HCT116 (cell line): ENCODE measurements at regions not wholly inside any gene's neighbourhood (a gene's known extent, or its start where the extent isn't known, plus 50 kb on each side); places are given as distances from the start of the nearest gene placed in this dataset.

Experiments
- ATAC-seq: fragments of 200-7000 bp; cut with Tn5 transposase; 2 replicates; pipeline ENCODE4 v1.9.1; 2020; ENCODE audit warnings: mild to moderate bottlenecking, moderate library complexity
- BruUV-seq: library from RNA; stranded (reverse); fragments of 400-500 nt; replicated peaks from 2 replicates; lab custom pipeline; 2021; lab: Mats Ljungman, UMichigan
- CTCF ChIA-PET: fragments of 300-600 bp; sonication (Branson Sonifier 250); formaldehyde crosslinking; loops from one replicate; lab custom pipeline; 2021; ENCODE audit warnings: antibody characterized with exemption; lab: Charles Lee
- POLR2A ChIA-PET: fragments of 300-600, 350-600 bp; sonication (Branson Sonifier 250); formaldehyde crosslinking; loops from one replicate; lab custom pipeline; 2021; ENCODE audit warnings: antibody characterized with exemption; lab: Charles Lee
- RAD21 ChIA-PET, 2 experiments: fragments of 300-600 bp; sonication (Branson Sonifier 250); formaldehyde crosslinking; loops; one replicate each; lab custom pipeline; 2023; ENCODE audit warnings: low total read pairs in 2 of 2; ENCODE audit not compliant: uncharacterized antibody in 2 of 2, unreplicated experiment in 2 of 2, low non-redundant PET in 1 of 2; lab: Charles Lee
- DNase-seq: peaks from one replicate; pipeline ENCODE4 v3.0.0-alpha.2; 2010; ENCODE audit warnings: low read depth, low spot score
- H2AFZ ChIP-seq: fragments of 200-600 bp; shearing (Covaris generic), sonication (generic); 2 replicates; pipeline ENCODE4 v1.6.1; 2017; ENCODE audit warnings: low read depth, mixed run types, mixed read lengths, antibody characterized with exemption, low read length; ENCODE audit not compliant: poor library complexity, severe bottlenecking
- H3K27ac ChIP-seq: 2 replicates; pipeline ENCODE4 v1.5.1; 2012; ENCODE audit warnings: low read depth, low read length
- H3K27me3 ChIP-seq: fragments of 200-600 bp; sonication (generic); 2 replicates; pipeline ENCODE4 v1.6.1; 2016; ENCODE audit warnings: mixed run types, low read length, mixed read lengths; ENCODE audit not compliant: insufficient read depth
- H3K36me3 ChIP-seq, 2 experiments: fragments of 200-500 bp in 1 of 2; fragments of 200-600 bp in 1 of 2; sonication (Bioruptor generic) in 1 of 2; sonication (generic) in 1 of 2; 2 replicates each; pipeline versions ENCODE4 v1.5.1 to v1.6.1; 2014 to 2016; ENCODE audit warnings: low read length in 2 of 2, inconsistent platforms in 1 of 2, mixed read lengths in 1 of 2, mixed run types in 1 of 2; ENCODE audit not compliant: insufficient read depth in 2 of 2, control insufficient read depth in 1 of 2
- H3K4me1 ChIP-seq, 2 experiments: fragments of 200-600 bp in 1 of 2; sonication (generic) in 1 of 2; 2 replicates each; pipeline versions ENCODE4 v1.5.1 to v1.6.1; 2012 to 2017; ENCODE audit warnings: low read length in 2 of 2, inconsistent platforms in 1 of 2, mild to moderate bottlenecking in 1 of 2, mixed read lengths in 1 of 2, mixed run types in 1 of 2, moderate library complexity in 1 of 2; ENCODE audit not compliant: insufficient read depth in 2 of 2, control insufficient read depth in 1 of 2
- H3K4me2 ChIP-seq: fragments of 200-600 bp; sonication (generic); 2 replicates; pipeline ENCODE4 v1.6.1; 2017; ENCODE audit warnings: mixed run types, low read length, mixed read lengths
- H3K4me3 ChIP-seq, 2 experiments: fragments of 200-600 bp in 1 of 2; sonication (generic) in 1 of 2; replicated peaks in 1 of 2; 2 replicates each; pipeline ENCODE4 v1.5.1; 2011 to 2016; ENCODE audit warnings: low read length in 2 of 2, control low read depth in 1 of 2, low read depth in 1 of 2, mild to moderate bottlenecking in 1 of 2, mixed read lengths in 1 of 2, mixed run types in 1 of 2
- H3K79me2 ChIP-seq: fragments of 200-600 bp; sonication (generic); 2 replicates; pipeline ENCODE4 v1.6.1; 2017; ENCODE audit warnings: mild to moderate bottlenecking, mixed run types, low read length, moderate library complexity, mixed read lengths; ENCODE audit not compliant: insufficient read depth
- H3K9ac ChIP-seq: fragments of 200-600 bp; sonication (generic); 2 replicates; pipeline ENCODE4 v1.6.1; 2016; ENCODE audit warnings: low read length, mixed read lengths
- H3K9me2 ChIP-seq: fragments of 200-600 bp; sonication (generic), shearing (Covaris generic); 2 replicates; pipeline ENCODE4 v1.6.1; 2017; ENCODE audit warnings: mixed run types, mild to moderate bottlenecking, moderate library complexity; ENCODE audit not compliant: insufficient read depth
- H3K9me3 ChIP-seq, 2 experiments: fragments of 200-500 bp in 1 of 2; fragments of 200-600 bp in 1 of 2; sonication (Bioruptor generic) in 1 of 2; sonication (generic) in 1 of 2; 2 replicates each; pipeline ENCODE4 v1.6.1; 2014 to 2017; ENCODE audit warnings: low read length in 2 of 2, mixed read lengths in 2 of 2, inconsistent platforms in 1 of 2, low read depth in 1 of 2, mild to moderate bottlenecking in 1 of 2, mixed run types in 1 of 2, moderate library complexity in 1 of 2; ENCODE audit not compliant: control insufficient read depth in 1 of 2, insufficient read depth in 1 of 2
- H4K20me1 ChIP-seq: fragments of 200-600 bp; sonication (generic), shearing (Covaris generic); 2 replicates; pipeline ENCODE4 v1.6.1; 2017; ENCODE audit warnings: mixed run types, mild to moderate bottlenecking, moderate library complexity; ENCODE audit not compliant: insufficient read depth
- CBX3 ChIP-seq: IDR thresholded peaks from 2 replicates; pipeline ENCODE4 v1.6.1; 2012; ENCODE audit warnings: low read depth
- CEBPB ChIP-seq: IDR thresholded peaks from 2 replicates; pipeline ENCODE4 v1.6.1; 2012; ENCODE audit warnings: low read depth
- ELF1 ChIP-seq: IDR thresholded peaks from 2 replicates; pipeline ENCODE4 v1.6.1; 2012; ENCODE audit warnings: low read depth, borderline replicate concordance
- EZH2 ChIP-seq: fragments of 200-600 bp; sonication (generic); IDR thresholded peaks from 2 replicates; pipeline ENCODE4 v1.6.1; 2017; ENCODE audit warnings: antibody characterized with exemption, mixed run types
- EZH2phosphoT487 ChIP-seq: fragments of 200-600 bp; IDR thresholded peaks from 2 replicates; pipeline ENCODE4 v1.6.1; 2018; ENCODE audit warnings: antibody characterized with exemption, borderline replicate concordance
- JUND ChIP-seq: IDR thresholded peaks from 2 replicates; pipeline ENCODE4 v1.6.1; 2012
- POLR2AphosphoS5 ChIP-seq: IDR thresholded peaks from 2 replicates; pipeline ENCODE4 v1.6.1; 2011; ENCODE audit warnings: mild to moderate bottlenecking, low read depth, low read length, moderate library complexity
- YY1 ChIP-seq: IDR thresholded peaks from 2 replicates; pipeline ENCODE4 v1.6.1; 2011; ENCODE audit warnings: low read length, low read depth, moderate library complexity, mild to moderate bottlenecking; ENCODE audit not compliant: insufficient replicate concordance; ENCODE audit errors: extremely low read depth
- ZNF274 ChIP-seq: fragments of 200-500 bp; sonication (Bioruptor generic); IDR thresholded peaks from 2 replicates; pipeline ENCODE4 v1.6.1; 2014; ENCODE audit warnings: mild to moderate bottlenecking, low read depth, low read length, inconsistent platforms
- intact Hi-C: fragments of 100-400 bp; cut with micrococcal nuclease; formaldehyde crosslinking; loops from 2 replicates; pipeline ENCODE4 v1.10.0; 2022
- TF ChIP-seq, protein P1 (sequence below): IDR thresholded peaks from 2 replicates; pipeline ENCODE4 v1.6.1; 2011; ENCODE audit warnings: mild to moderate bottlenecking, low read length, moderate library complexity; ENCODE audit not compliant: insufficient replicate concordance; ENCODE audit errors: extremely low read depth
- TF ChIP-seq, protein P2 (sequence below): IDR thresholded peaks from 2 replicates; pipeline ENCODE4 v1.6.1; 2012
- TF ChIP-seq, protein P3 (sequence below): IDR thresholded peaks from 2 replicates; pipeline ENCODE4 v1.6.1; 2012

DNA sequence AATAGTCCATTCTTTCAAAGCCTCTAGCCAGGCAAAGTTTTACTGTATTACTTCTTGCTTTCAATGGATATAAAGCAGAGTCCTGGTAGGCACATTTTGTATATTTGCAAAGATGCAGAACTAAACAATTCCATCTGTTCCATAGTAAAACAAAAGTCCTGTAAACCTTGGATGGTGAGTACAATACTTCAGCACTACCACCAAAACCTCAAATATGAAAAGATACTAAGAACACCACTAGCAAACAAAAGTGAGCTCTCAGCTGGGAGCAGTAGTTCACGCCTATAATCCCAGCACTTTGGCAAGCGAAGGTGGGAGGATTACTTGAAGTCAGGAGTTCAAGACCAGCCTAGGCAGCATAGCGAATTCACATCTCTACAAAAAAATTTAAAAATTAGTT lies 195.0 kb downstream of the MSX2 start:
- DNase-seq (no peak), ATAC-seq (no peak)
- Histone ChIP-seq H3K27me3 (no peaks in the 10 kb centered on the region), H3K79me2 (no peaks in the 10 kb centered on the region), H3K27ac (no peak overlapping the region), H4K20me1 (no peaks in the 10 kb centered on the region), H3K4me3 (no peak overlapping the region), H3K4me1 (no peaks in the 10 kb centered on the region; a peak in 2 of 4 replicates), H3K9me3 (no peaks in the 10 kb centered on the region), H2AFZ (no peak overlapping the region), H3K36me3 (no peaks in the 10 kb centered on the region), H3K4me2 (no peak overlapping the region), H3K9me2 (no peaks in the 10 kb centered on the region; the same call in 1 of the 2 replicates), H3K9ac (no peak overlapping the region)
- ChIA-PET POLR2A (no interaction called here), CTCF (interaction anchor here (1.3 kb wide), 1 partner anchor 541 kb away, joined by 3 read pairs; no protein-coding TSS in a partner anchor), RAD21 (interaction anchor here in 1 of 2 experiments (0.6 kb wide), 1 partner anchor 105 kb away, joined by 4 read pairs; no protein-coding TSS in a partner anchor)
- BruUV-seq, result no TSS peak
- TF ChIP-seq, protein P1, sequence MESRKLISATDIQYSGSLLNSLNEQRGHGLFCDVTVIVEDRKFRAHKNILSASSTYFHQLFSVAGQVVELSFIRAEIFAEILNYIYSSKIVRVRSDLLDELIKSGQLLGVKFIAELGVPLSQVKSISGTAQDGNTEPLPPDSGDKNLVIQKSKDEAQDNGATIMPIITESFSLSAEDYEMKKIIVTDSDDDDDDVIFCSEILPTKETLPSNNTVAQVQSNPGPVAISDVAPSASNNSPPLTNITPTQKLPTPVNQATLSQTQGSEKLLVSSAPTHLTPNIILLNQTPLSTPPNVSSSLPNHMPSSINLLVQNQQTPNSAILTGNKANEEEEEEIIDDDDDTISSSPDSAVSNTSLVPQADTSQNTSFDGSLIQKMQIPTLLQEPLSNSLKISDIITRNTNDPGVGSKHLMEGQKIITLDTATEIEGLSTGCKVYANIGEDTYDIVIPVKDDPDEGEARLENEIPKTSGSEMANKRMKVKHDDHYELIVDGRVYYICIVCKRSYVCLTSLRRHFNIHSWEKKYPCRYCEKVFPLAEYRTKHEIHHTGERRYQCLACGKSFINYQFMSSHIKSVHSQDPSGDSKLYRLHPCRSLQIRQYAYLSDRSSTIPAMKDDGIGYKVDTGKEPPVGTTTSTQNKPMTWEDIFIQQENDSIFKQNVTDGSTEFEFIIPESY, result no peak
- TF ChIP-seq ZNF274 (no peak), CBX3 (no peak), POLR2AphosphoS5 (no peak), ELF1 (no peak), YY1 (no peak), JUND (no peak), CEBPB (no peak), EZH2phosphoT487 (no peak), EZH2 (no peak)
- TF ChIP-seq, protein P2, sequence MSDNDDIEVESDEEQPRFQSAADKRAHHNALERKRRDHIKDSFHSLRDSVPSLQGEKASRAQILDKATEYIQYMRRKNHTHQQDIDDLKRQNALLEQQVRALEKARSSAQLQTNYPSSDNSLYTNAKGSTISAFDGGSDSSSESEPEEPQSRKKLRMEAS, result no peak
- TF ChIP-seq, protein P3, sequence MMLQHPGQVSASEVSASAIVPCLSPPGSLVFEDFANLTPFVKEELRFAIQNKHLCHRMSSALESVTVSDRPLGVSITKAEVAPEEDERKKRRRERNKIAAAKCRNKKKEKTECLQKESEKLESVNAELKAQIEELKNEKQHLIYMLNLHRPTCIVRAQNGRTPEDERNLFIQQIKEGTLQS, result no peak
- intact Hi-C loops, result no loop called here
